MCF 10A (cell line): ENCODE measurements at regions not wholly inside any gene's neighbourhood (a gene's known extent, or its start where the extent isn't known, plus 50 kb on each side); places are given as distances from the start of the nearest gene placed in this dataset.
A peak's percentile ranks its signal among the peaks of the same experiment; 100 is the strongest.

Experiments used
- BruUV-seq: library from RNA; stranded (reverse); fragments of 400-500 nt; replicated peaks from 2 replicates; lab custom pipeline; 2021; lab: Mats Ljungman, UMichigan
- CTCF ChIA-PET: fragments of 300-600 bp; sonication (Branson Sonifier 250); formaldehyde crosslinking; extraction: SDS; loops from one replicate; lab custom pipeline; 2021; ENCODE audit warnings: antibody characterized with exemption, inconsistent platforms; lab: Yijun Ruan, JAX
- POLR2A ChIA-PET: fragments of 300-600, 350-650 bp; sonication (Branson Sonifier 250); formaldehyde crosslinking; extraction: SDS; loops from one replicate; lab custom pipeline; 2020; ENCODE audit warnings: antibody characterized with exemption, inconsistent platforms; lab: Yijun Ruan, JAX
- DNase-seq: peaks from one replicate; pipeline ENCODE4 v3.0.0-alpha.2; 2018; ENCODE audit not compliant: unreplicated experiment
- H3K27ac Mint-ChIP-seq: one replicate; pipeline ENCODE4 v1.8.0; 2022; ENCODE audit warnings: mild to moderate bottlenecking, low read depth, mixed read lengths; ENCODE audit not compliant: unreplicated experiment
- H3K27me3 Mint-ChIP-seq: one replicate; pipeline ENCODE4 v1.8.0; 2022; ENCODE audit warnings: mixed read lengths; ENCODE audit not compliant: insufficient read depth, unreplicated experiment
- H3K36me3 Mint-ChIP-seq: one replicate; pipeline ENCODE4 v1.8.0; 2022; ENCODE audit warnings: mild to moderate bottlenecking, moderate library complexity, mixed read lengths; ENCODE audit not compliant: insufficient read depth, unreplicated experiment
- H3K4me1 Mint-ChIP-seq: one replicate; pipeline ENCODE4 v1.8.0; 2022; ENCODE audit warnings: mixed read lengths; ENCODE audit not compliant: insufficient read depth, unreplicated experiment
- H3K4me3 Mint-ChIP-seq: one replicate; pipeline ENCODE4 v1.8.0; 2022; ENCODE audit warnings: mild to moderate bottlenecking, moderate library complexity, mixed read lengths; ENCODE audit not compliant: unreplicated experiment
- H3K9me3 Mint-ChIP-seq: one replicate; pipeline ENCODE4 v1.8.0; 2022; ENCODE audit warnings: mixed read lengths; ENCODE audit not compliant: unreplicated experiment
- CTCF ChIP-seq: fragments of 200-600 bp; IDR thresholded peaks from one replicate; pipeline ENCODE4 v1.8.0; 2022; ENCODE audit warnings: antibody characterized with exemption, mild to moderate bottlenecking; ENCODE audit not compliant: unreplicated experiment
- intact Hi-C: fragments of 100-400 bp; cut with micrococcal nuclease; formaldehyde crosslinking; loops from 2 replicates; pipeline ENCODE4 v1.14.1; 2022

- H3K4me3 Mint-ChIP-seq, result no peak overlapping the region
- no peaks in the 10 kb centered on the region for H3K4me1 Mint-ChIP-seq
- H3K36me3 Mint-ChIP-seq, result peaks cover 6% of the 10 kb centered on the region
- H3K27me3 Mint-ChIP-seq, result no peaks in the 10 kb centered on the region
- BruUV-seq, result no TSS peak
- no peak for TF ChIP-seq CTCF
- ChIA-PET CTCF (interaction anchor here (0.6 kb wide), 1 partner anchor 1514 kb away, joined by 3 read pairs; no protein-coding TSS in a partner anchor), POLR2A (no interaction called here)
- H3K9me3 Mint-ChIP-seq, result peaks cover 27% of the 10 kb centered on the region
- H3K27ac Mint-ChIP-seq, result no peak overlapping the region
- DNase-seq, result no peak
- intact Hi-C loops, result no loop called here
These were observed 91.6 kb upstream of the CTDP1 start for GRCh38 chr18:79587779-79588635.

GRCh38 chr18:79588636-79589481, 90.7 kb upstream of the CTDP1 start:
- ChIA-PET CTCF (interaction anchor here (0.7 kb wide), 2 partner anchors 182 to 1060 kb away, joined by 3 read pairs; no protein-coding TSS in a partner anchor), POLR2A (no interaction called here)
- intact Hi-C loops, result no loop called here
- no peak overlapping the region for H3K4me3 Mint-ChIP-seq
- H3K4me1 Mint-ChIP-seq, result no peaks in the 10 kb centered on the region
- TF ChIP-seq CTCF, result no peak
- no peaks in the 10 kb centered on the region for H3K27me3 Mint-ChIP-seq
- H3K9me3 Mint-ChIP-seq, result peaks cover 27% of the 10 kb centered on the region
- no peak overlapping the region for H3K27ac Mint-ChIP-seq
- BruUV-seq, result no TSS peak
- DNase-seq, result peak; percentile 55
- H3K36me3 Mint-ChIP-seq, result peaks cover 6% of the 10 kb centered on the region

- peaks cover 20% of the 10 kb centered on the region for H3K9me3 Mint-ChIP-seq
- H3K27ac Mint-ChIP-seq, result no peak overlapping the region
- H3K4me1 Mint-ChIP-seq, result no peaks in the 10 kb centered on the region
- no peaks in the 10 kb centered on the region for H3K27me3 Mint-ChIP-seq
- POLR2A ChIA-PET, result no interaction called here
- intact Hi-C loops, result no loop called here
- BruUV-seq, result no TSS peak
- DNase-seq, result no peak
- CTCF ChIA-PET, result interaction anchor here (0.7 kb wide), 1 partner anchor 1061 kb away, joined by 3 read pairs; no protein-coding TSS in a partner anchor
- no peak for TF ChIP-seq CTCF
- H3K4me3 Mint-ChIP-seq, result no peak overlapping the region
- H3K36me3 Mint-ChIP-seq, result peaks cover 6% of the 10 kb centered on the region
These were observed 90.0 kb upstream of the CTDP1 start for GRCh38 chr18:79589601-79590091.
